ENCODE measurements at regions not wholly inside any gene's neighbourhood (a gene's known extent, or its start where the extent isn't known, plus 50 kb on each side); places are given as distances from the start of the nearest gene placed in this dataset.
A peak's percentile ranks its signal among the peaks of the same experiment; 100 is the strongest.

GRCh38 chr2:236317938-236318396 is 53.8 kb upstream of the ASB18 start:
- no peak for DNase-seq

DNA sequence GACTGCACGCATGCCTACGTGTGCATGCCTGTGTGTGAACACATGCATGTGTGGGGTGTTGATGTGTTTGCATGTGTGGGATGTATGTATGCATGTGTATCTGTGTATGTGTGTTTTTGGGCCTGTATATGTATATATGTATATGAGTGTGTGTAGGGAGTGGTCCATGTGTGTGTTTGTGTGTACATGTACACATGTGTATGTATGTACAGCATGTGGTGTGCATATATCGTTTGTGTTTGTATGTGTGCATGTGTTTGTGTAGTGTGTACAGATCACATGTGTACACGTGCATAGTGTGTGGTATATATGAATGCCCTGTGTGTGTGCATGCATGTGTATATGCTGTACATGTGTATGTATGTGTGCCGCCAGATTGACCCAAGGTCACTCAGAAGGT is 54.2 kb upstream of the ASB18 start:
- DNase-seq = no peak

DNA sequence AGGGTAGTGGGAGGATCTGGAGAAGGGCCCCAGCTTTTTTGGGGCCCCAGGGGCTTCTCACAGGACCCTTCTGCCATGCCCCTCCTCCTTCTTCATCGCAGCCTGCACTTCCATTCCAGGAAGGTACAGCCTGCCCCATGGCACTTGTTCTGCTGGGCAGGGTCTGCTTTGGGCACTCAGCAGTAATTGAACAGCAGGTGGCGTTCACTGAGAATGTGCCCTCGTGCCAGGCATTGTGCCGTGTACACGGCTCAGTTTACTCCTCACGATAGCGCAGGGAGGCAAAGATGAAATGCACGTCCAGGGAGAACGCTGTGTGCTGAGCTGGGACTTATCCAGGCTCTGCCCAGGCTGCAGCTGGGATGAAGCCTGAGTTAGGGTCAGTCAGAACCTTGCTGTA is 54.8 kb upstream of the ASB18 start:
- no peak for DNase-seq

- peak in 20 of 58 donors; percentile 11 to 79 (median 46) for DNase-seq
These were observed 57.2 kb upstream of the ASB18 start for GRCh38 chr2:236321415-236321814.

GRCh38 chr2:236333417-236334121 is 69.4 kb upstream of the ASB18 start:
- DNase-seq = no peak

DNA sequence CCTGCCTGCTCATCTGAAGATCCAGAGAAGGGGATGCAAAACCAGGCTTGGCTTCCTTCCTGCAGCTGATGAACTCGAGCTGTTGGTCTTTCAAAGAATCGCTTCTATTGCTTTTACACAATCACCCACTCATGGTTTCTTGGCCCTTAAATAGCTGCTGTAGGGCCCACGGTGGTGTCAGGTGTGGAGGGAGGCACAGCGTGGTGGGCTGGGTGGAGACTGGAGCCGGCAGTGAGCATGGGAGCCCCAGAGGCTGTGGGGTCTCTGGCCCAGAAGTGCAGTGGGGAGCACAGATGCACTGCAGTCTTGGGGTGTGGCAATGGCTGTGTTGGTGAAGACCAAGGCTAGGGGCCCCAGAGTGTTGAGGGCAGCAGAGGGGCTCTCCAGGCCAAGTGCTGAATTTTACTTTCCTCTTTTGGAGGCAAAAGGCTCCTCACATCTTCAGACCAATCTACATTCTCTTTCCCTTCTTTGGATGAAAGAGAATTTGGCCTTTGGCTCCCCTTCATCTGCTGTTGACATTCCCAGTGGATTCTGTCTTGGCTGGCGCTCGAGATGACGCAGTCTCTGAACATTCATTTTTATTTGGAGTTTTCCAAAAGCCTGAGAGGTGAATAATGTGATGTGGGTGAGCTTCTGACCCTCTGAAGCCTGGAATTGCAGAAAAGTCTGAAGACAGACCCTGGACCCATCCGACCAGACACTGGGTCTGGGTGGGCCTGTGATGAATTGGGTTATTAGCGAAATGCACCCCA is 70.1 kb upstream of the ASB18 start:
- DNase-seq = no peak

GRCh38 chr2:236335696-236336574 is 71.7 kb upstream of the ASB18 start:
- DNase-seq = no peak

DNA sequence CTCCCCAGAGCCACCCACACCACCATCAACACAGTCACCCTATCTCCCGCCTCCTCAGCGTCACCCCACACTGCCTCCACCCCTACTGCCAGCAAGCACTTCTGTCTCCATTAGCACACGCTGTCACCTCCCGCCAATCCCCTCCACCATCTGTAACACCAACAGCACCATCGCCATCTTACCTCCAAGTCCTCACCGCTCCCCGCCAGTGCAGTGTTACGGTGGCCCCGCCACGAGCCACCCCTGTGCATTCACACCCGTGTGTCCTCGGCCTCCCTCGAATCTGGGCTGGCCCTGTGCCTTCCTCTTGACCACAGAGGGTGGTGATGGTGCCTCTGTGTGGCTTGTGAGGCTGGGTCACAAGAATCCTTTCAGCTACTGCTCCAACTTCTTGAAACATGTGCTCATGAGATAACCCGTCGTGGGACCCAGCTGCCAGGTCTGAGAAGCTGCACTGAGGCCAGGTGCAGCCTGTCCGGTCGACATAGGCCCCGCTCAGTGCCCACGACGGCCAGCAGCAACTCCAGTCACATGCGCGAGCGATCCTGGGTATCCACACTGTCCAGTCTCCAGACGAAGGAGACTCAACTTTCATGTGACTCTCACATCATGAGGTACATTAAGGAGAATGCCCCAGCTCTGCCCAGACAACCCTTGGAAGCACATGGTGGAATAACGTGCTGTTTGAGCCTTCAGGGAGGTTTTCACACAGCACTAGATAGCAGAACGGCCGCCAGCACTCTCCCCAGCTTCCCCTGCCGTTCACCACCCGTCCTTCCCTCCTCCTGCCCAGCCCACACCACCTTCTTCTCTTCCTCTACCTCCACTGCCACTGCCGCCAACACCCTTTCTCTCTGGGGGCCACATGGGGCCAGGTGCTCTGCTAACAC is 72.6 kb upstream of the ASB18 start:
- DNase-seq = no peak

DNA sequence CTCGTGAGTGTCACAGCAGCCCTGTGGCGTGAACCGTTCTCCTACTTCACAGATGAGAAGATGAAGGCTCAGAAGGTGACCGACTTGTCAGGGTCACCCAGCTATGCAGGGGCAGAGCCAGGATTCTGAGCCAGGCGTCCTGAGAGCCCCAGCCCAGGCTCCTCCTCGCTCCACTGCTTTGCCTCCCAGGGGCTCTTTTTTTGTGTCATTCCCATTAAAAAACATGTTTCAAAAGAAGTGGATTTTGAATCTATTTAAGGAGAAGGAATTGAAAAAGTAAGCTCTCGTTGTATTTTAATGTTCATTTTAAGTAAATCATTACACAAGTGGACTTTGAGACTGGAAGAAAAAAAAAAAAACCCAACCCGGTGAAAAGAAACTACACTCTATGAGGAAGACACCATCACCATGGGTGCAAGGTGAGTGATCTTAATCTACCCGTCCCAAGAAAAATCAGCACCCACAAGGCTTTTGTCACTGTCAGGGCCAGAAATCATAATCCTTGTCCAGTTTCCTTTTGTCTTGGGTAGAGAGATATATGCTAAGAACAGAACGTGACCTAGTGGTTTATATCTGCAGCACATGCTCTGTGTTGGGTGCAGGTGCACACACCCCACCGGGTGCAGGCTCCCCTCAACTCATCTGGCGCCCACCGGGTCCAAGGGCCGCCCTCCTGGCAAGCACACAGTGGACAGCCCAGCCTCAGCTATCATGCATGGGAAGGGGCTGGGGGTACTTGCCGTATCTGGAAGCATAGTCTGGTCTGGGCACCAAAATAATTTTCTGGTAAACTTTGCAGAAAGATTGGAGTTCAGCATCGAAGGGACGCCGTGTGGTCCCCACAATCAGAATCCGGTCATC is 73.5 kb upstream of the ASB18 start:
- no peak for DNase-seq

GRCh38 chr2:236338495-236339184 is 74.4 kb upstream of the ASB18 start:
- DNase-seq = peak in 26 of 58 donors; percentile 21 to 78 (median 44)

DNA sequence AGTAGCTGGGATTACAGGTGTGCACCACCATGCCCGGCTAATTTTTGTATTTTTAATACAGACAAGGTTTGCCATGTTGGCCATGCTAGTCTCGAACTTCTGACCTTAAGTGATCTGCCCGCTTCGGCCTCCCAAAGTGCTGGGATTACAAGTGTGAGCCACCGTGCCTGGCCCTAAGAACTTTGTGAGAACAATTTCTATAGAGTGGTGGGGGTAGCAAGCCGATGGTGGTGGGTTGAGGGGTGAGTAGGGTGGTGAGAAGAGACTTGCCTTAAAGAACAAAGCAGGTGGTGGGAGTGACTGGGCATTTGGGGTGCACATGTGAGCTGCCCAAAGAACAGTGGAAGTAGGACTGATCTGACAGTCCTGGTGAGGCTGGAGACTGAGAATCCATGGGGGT is 76.0 kb upstream of the ASB18 start:
- no peak for DNase-seq

DNA sequence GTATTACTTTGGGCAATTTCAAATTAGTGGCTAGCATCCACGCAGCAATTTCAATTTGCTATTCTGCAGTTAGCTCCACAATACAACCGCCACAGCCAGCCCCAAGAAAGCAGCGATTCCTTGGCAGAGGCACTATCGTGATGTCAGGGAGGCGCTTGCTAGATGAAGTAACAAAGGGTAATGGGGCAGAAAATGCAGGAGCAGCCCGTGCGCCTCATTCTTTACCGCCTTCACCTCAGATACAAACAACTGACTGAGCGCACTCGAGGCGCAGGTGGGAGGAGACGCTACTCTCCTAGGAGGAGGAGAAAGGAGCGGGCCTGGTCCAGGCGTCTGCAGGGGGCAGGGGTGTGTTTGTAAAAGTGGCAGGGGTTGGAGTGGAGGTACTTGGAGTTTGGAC is 76.9 kb upstream of the ASB18 start:
- DNase-seq = peak in 1 of 58 donors; percentile 35

DNA sequence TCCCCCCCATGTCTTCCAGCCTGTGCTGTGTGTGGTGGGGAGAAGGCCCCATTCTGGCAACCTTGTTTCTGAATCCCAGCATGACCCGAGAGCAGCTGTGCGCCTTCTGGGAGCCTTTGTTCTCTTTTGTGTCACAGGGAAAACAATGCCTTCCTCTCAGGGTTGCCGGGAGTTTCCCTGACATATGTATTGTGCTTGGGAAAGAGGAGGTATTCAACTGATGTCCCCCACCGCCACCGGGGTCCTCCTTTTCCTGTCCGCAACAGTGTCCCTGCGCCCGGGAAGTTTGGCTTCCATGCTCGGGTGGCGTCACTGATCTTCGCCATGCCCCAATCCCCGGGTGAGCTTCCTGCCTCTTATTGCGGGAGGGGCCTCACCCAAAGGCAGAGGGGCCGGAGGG is 77.5 kb upstream of the ASB18 start:
- DNase-seq = peak in 16 of 58 donors; percentile 13 to 77 (median 42)

GRCh38 chr2:236342507-236342906 is 78.3 kb upstream of the ASB18 start:
- peak in 1 of 58 donors; percentile 40 for DNase-seq

DNA sequence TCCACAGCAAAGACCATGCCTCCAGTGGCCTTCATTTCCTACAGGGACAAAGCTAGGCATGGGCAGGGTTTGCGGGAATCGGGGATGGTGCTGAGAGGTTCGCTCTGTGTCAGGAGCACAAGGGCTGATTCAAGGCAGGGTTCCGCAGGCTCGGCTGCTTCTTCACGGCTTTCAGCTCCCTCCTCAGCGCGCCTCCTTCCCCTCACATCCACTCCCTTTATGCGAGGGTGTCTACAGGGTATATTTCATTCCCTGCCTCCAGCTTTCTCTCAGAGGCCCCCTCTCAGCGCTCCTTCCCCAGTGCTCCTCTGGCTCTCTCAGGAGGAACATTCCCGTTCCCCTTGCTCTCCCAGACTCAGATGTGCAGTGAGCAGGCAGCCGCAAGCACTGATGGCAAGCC is 78.7 kb upstream of the ASB18 start:
- DNase-seq = peak in 1 of 58 donors; percentile 40

DNA sequence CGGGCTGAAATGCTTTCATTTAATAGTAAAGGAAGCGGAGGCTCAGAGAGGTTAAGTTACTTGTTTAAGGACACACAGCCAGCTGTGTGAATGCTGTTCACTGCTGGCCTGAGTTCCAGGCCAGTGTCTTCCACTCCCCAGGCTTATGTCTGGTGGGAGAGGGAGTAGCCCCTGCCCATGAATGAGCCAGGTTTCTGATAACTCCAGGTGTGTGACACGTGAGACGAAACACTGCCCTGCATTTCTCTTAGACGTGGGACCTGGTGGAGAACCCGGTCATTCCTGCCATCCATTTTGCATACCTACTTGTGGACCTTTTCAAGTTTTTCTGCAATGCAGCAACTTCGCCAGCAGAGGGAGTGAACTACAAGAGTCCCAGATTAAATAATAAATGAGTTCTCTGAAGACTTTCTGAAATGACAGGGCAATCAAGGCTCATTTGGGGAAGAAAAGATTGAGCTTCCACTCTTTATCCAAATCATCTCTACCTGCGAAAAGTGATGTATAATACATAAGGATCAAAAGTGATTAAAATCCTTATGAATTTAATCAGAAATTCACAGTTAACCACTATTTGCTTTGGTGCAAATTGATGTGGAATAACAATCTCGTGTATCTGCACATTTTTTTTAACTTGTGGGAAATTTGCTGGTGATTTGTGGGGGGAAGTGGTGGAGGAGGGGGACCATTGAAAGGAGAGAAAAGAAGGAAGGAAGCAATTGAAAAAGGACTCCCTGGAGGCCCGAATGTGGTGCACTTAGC is 79.4 kb upstream of the ASB18 start:
- peak in 30 of 58 donors; percentile 8 to 73 (median 32) for DNase-seq

GRCh38 chr2:236344446-236344845 is 80.2 kb upstream of the ASB18 start:
- DNase-seq = no peak

DNA sequence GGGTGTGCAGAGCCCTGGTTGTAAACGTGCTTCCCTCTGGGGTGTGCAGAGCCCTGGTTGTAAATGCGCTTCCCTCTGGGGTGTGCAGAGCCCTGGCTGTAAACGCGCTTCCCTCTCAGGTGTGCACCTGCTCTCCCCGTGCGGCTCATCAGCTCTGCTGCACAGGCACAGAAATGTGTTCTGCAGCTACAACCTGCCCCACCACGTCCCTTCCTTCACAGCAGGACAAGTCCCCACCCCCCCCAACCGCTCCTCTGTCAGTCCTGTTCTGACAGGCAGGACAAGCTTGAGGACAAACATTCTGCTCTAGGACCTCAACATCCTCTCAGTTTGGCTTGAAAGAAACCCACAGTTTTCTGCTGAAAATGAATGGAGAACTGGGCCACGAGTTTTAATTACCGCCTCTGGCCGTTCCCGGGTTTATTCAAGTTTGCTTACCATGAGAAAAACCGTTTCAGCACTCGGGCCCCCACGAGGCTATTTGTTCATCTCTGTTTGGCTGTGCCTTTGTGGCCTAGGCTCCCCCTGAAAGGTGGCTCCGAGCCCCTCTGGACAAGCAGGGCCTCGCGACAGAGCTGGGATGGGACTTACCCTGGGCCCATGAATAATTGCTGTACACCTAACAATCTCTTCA is 81.0 kb upstream of the ASB18 start:
- DNase-seq = peak in 11 of 58 donors; percentile 13 to 72 (median 34)
